ENCODE measurements at regions not wholly inside any gene's neighbourhood (a gene's known extent, or its start where the extent isn't known, plus 50 kb on each side); places are given as distances from the start of the nearest gene placed in this dataset.
A peak's percentile ranks its signal among the peaks of the same experiment; 100 is the strongest.

GRCh38 chr1:234971586-234972297, 156.9 kb downstream of the TOMM20 start:
- H3K4me3 ChIP-seq (replicated peaks; ENCODE audit: low read depth, low read length) = no peak overlapping the region
- TF ChIP-seq CTCF (IDR thresholded peaks at IDR 0.05; ENCODE audit: insufficient read depth, low read length, poor library complexity, severe bottlenecking) = no peak
- no peaks in the 10 kb centered on the region for H3K36me3 ChIP-seq (ENCODE audit: control insufficient read depth, insufficient read depth, low read length)

GRCh38 chr1:234970731-234971476, 157.7 kb downstream of the TOMM20 start:
- Histone ChIP-seq H3K36me3 (ENCODE audit: control insufficient read depth, insufficient read depth, low read length) (no peaks in the 10 kb centered on the region), H3K27me3 (replicated peaks; ENCODE audit: control insufficient read depth, insufficient read depth, low read length) (no peaks in the 10 kb centered on the region), H3K4me3 (replicated peaks; ENCODE audit: low read depth, low read length) (no peak overlapping the region)
- DNase-seq (ENCODE audit: extremely low read depth, insufficient read length) = no peak
- no peak for TF ChIP-seq CTCF (IDR thresholded peaks at IDR 0.05; ENCODE audit: insufficient read depth, low read length, poor library complexity, severe bottlenecking)

More at GRCh38 chr1:234971586-234972297, 156.9 kb downstream of the TOMM20 start:
- no peaks in the 10 kb centered on the region for H3K27me3 ChIP-seq (replicated peaks; ENCODE audit: control insufficient read depth, insufficient read depth, low read length)
- DNase-seq (ENCODE audit: extremely low read depth, insufficient read length) = peak; percentile 69

- no peaks in the 10 kb centered on the region for H3K27me3 ChIP-seq (replicated peaks; ENCODE audit: control insufficient read depth, insufficient read depth, low read length)
- H3K4me3 ChIP-seq (replicated peaks; ENCODE audit: low read depth, low read length) = no peak overlapping the region
- TF ChIP-seq CTCF (IDR thresholded peaks at IDR 0.05; ENCODE audit: insufficient read depth, low read length, poor library complexity, severe bottlenecking) = no peak
- DNase-seq (ENCODE audit: extremely low read depth, insufficient read length) = no peak
- H3K36me3 ChIP-seq (ENCODE audit: control insufficient read depth, insufficient read depth, low read length) = no peaks in the 10 kb centered on the region
Observed at GRCh38 chr1:234970401-234970730, 158.3 kb downstream of the TOMM20 start.

GRCh38 chr1:234969581-234970400, 158.8 kb downstream of the TOMM20 start:
- H3K36me3 ChIP-seq (ENCODE audit: control insufficient read depth, insufficient read depth, low read length) = no peaks in the 10 kb centered on the region
- no peak for DNase-seq (ENCODE audit: extremely low read depth, insufficient read length)
- H3K4me3 ChIP-seq (replicated peaks; ENCODE audit: low read depth, low read length) = no peak overlapping the region
- TF ChIP-seq CTCF (IDR thresholded peaks at IDR 0.05; ENCODE audit: insufficient read depth, low read length, poor library complexity, severe bottlenecking) = no peak
- no peaks in the 10 kb centered on the region for H3K27me3 ChIP-seq (replicated peaks; ENCODE audit: control insufficient read depth, insufficient read depth, low read length)

GRCh38 chr1:234969011-234969441, 159.6 kb downstream of the TOMM20 start:
- no peaks in the 10 kb centered on the region for H3K36me3 ChIP-seq (ENCODE audit: control insufficient read depth, insufficient read depth, low read length)
- no peak for DNase-seq (ENCODE audit: extremely low read depth, insufficient read length)
- no peak for TF ChIP-seq CTCF (IDR thresholded peaks at IDR 0.05; ENCODE audit: insufficient read depth, low read length, poor library complexity, severe bottlenecking)
- no peak overlapping the region for H3K4me3 ChIP-seq (replicated peaks; ENCODE audit: low read depth, low read length)
- no peaks in the 10 kb centered on the region for H3K27me3 ChIP-seq (replicated peaks; ENCODE audit: control insufficient read depth, insufficient read depth, low read length)

All from GM06990 (cell line).